ENCODE measurements at regions not wholly inside any gene's neighbourhood (a gene's known extent, or its start where the extent isn't known, plus 50 kb on each side); places are given as distances from the start of the nearest gene placed in this dataset.
"Not testable (repeated sequence)": the region's sequence is repeated elsewhere in the genome, so short reads cannot be mapped to it uniquely, and the experiment has no call there.

DNA sequence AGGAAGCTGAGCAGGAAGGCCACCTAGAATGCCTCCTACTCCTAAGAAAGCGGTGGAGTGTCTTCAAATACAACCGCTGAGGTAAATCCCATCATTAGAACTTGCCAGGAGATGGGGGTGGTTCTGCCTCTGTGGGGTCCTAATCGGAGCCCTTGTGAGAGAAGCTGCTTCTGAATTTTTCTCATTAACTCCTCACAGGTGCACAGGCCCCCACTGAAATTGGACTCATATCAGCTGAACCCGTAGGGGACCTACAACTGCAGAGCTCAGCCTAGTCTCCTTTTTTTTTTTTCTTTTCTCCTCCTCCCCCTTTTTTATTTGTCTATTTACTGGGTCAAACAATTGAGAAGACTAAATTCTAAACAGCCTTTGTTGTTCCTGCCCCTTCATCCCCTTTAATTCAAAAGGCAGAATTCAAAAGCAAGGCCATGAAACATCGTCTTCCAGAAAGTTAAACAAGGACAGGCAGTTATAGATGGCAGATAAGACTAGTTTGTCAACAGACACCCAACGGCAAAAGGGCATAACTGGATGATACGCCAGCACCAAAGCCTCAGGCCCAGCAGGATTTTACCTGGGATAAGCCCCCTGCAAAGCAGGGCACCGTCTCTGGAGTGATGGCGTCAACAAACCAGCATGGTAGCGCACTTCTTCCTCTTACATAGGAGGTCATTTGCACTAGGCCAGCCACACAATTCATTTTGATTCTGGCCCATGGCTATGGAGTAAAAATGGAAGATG, 213.7 kb upstream of the HES1 start:
- DNase-seq (ENCODE audit: low read depth in 2 of 3, low spot score in 2 of 3): no peak

DNA sequence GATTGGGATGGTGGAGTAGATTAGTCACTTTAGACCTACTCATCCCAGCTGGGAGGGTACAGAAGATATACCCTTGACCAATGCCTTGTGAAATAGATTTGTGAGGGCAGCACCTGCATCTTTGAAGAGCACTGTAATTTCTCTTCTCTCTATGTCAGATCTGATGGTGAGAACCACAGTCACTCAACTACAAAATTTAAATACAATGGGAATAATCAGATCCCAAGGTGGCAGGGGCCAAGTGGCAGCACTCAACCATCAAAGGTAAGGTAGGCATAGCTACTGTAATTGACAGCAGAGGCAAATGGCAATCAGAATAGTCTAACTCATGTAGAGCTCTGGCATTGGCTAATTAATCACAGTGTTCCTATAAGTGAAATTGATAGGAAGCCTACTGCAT, 212.0 kb upstream of the HES1 start:
- not testable (repeated sequence) for DNase-seq (ENCODE audit: low read depth in 2 of 3, low spot score in 2 of 3)

DNA sequence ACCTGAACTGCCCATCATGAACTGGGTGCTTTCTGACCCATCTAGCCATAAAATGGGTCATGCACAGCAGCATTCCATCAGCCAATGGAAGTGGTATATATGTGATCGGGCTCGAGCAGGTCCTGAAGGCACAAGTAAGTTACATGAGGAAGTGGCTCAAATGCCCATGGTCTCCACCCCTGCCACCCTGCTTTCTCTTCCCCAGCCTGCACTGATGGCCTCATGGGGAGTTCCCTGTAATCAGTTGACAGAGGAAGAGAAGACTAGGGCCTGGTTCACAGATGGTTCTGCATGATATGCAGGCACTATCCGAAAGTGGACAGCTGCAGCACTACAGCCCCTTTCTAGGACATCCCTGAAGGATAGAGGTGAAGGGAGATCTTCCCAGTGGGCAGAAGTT, 209.9 kb upstream of the HES1 start:
- not testable (repeated sequence) for DNase-seq (ENCODE audit: low read depth in 2 of 3, low spot score in 2 of 3)

DNA sequence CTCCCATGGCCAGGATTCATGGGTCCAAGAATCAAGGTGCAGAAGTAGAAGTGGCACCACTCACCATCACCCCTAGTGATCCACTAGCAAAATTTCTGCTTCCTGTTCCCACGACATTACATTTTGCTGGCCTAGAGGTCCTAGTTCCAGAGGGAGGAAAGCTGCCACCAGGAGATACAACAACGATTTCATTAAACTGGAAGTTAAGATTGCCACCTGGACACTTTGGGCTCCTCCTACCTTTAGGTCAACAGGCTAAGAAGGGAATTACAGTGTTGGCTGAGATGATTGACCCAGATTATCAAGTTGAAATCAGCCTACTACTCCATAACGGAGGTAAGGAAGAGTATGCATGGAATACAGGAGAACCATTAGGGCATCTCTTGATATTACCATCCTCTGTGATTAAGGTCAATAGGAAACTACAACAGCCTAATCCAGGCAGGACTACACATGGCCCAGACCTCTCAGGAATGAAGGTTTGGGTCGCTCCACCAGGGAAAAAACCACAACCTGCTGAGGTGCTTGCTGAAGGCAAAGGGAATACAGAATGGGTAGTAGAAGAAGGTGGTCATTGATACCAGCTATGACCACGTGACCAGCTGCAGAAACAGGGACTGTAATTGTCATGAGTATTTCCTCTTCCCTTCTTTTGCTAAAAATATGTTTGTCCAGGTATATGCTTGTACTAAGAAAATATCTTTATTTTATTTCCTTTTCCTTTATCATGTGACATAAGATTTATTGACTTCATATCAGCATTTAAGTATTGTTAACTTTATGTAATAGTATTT, 208.3 kb upstream of the HES1 start:
- DNase-seq (ENCODE audit: low read depth in 2 of 3, low spot score in 2 of 3): not testable (repeated sequence)

DNA sequence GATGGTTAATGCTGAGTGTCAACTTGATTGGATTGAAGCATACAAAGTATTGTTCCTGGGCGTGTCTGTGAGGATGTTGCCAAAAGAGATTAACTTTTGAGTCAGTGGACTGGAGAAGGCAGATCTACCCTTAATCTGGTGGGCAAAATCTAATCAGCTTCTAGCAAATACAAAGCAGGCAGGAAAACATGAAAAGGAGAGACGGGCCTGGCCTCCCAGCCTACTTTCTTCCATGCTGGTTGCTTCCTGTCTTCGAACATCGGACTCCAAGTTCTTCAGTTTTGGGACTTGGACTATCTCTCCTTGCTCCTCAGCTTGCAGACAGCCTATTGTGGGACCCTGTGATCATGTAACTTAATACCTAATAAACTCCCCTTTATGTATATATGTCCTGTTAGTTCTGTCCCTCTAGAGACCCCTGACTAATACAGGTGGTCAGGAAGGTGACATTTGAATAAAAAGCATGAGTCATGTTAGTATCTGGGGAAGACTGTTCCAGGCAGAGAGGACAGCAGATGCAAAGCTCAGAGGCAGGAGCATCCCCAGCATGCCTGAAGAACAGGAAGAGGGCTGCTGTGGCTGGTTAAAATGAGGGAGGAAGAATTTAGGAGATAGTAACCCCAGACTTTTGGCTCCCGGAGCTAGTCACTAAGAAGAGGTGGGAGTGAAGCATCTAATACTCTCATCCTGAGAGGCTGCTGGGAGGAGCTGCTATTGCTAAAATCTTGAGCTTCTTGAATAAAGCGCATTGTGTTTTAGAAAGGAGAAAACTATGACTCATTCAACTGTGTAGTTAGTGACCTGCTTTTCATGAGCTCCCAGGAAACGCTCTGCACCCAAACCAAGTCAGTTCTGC, 207.4 kb upstream of the HES1 start:
- no peak for DNase-seq (ENCODE audit: low read depth in 2 of 3, low spot score in 2 of 3)

DNA sequence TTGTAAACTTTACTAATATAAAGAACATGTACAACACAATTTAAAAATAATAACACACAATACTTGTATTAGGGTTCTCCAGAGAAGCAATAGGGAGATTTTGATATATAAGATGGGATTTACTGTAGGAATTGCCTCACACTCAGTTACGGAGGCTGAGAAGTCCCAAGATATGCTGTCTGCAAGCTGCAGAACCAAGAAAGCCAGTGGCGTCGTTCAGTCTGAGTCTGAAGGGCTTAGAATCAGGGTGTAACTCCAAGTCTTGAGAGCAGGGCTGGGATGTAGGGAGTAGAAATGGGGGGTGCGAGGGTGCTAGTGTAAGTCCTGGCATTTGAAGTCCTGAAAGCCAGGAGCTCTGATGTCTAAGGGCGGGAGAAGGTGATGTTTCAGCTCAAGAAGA, 206.6 kb upstream of the HES1 start:
- DNase-seq (ENCODE audit: low read depth in 2 of 3, low spot score in 2 of 3): no peak

DNA sequence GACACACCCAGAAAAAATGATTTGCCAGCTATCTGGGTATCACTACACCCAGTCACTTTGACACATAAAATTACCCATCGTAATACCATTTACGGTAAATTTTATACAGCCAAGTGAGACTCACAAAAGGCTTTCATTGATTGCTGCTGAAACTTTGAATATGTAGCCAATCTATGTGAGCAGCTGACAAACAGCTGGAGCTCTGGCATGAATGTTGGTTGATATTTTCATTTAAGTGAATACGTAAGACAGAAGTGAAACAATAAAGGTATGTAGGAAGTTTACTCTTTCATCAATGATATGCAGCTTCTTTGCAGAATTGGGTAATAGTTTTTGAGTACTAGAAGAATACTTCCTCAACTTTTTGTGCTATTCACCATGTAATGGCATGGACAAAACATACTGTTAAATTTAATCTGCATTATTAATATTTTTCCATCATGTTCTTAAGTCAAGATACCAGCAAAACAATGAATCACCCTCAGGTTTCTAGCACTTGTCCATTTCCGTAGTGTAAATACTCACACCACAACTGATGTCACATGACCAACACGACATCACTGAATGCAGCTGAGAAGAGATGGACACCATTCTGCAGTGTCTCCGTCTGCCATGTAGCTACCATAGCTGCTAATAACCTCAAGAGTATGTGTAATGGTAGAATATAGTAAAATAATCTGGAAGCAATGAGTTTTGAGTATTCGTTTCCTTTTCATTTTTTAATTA, 205.9 kb upstream of the HES1 start:
- DNase-seq (ENCODE audit: low read depth in 2 of 3, low spot score in 2 of 3): no peak

DNA sequence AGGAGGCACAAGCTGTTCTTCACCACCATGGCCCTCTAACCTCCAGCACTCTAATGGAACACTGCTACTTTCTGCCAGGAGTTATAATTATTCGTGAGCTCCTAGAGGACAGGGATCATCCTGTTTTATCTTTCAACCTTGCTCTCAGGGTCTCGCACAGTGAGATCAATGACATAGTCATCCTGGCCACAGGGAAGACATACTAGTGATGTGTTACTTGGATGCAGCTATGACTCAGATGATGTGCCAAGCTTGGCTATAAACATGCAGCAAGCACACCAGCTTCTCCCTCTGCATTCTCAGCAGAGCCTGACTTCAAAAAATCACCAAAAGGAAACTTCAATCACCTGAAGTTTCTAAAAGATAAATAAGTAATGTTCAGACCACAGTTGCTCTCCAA, 203.8 kb upstream of the HES1 start:
- no peak for DNase-seq (ENCODE audit: low read depth in 2 of 3, low spot score in 2 of 3)

DNA sequence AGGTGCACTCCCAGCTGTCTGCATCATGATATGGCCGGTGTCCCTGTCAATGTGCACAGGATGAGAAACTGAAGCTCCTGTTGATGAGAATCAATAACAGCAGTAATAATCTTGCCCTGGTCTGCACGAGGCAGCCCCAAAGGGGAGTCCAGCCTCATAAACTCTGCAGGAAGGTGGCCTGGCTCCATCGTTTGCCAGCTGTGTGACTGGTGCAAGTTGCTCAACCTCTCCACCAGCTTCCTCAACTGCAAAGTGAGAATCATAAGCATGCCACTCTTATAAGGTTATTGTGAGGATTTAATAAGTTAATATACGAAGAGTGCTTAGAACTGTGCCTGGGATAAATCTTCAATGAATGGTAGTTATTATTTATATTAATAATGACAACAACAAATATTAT, 203.4 kb upstream of the HES1 start:
- DNase-seq (ENCODE audit: low read depth in 2 of 3, low spot score in 2 of 3): no peak

DNA sequence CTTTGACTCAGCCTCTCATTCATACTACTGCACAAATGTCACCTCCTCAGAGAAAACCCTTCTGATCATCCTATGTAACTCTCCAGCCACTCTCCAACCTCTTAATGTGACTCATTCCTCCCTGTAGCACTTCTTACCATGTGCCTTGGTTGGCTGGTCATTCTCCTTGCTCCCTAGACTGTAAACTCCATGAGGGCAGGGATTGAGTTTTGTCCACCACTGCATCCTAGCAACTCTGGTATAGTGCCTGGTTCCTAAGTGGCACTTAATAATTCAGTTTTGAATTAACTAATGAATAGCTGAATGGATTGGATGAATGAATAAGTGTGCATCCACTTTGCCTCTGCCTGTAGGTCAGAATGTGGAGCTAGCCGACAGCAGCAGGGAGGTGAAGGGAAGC, 202.5 kb upstream of the HES1 start:
- DNase-seq (ENCODE audit: low read depth in 2 of 3, low spot score in 2 of 3): no peak

DNA sequence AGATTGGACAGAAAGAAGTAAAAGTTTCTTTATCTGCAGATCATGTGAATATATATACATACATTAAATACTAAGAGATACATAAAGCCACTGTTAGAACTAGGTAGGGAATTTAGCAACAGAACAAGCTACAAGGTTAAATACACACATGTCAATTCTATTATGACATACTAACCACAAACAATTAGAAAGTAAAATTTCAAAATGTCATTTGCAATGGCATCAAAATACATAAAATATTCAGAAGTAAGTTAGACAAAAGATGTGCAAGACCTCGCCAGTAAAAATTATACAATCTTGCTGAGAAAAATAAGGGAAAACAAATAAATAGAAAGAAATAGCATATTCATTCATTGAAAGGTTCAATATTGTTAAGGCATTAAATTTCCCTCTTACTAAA, 200.0 kb upstream of the HES1 start:
- DNase-seq (ENCODE audit: low read depth in 2 of 3, low spot score in 2 of 3): no peak

DNA sequence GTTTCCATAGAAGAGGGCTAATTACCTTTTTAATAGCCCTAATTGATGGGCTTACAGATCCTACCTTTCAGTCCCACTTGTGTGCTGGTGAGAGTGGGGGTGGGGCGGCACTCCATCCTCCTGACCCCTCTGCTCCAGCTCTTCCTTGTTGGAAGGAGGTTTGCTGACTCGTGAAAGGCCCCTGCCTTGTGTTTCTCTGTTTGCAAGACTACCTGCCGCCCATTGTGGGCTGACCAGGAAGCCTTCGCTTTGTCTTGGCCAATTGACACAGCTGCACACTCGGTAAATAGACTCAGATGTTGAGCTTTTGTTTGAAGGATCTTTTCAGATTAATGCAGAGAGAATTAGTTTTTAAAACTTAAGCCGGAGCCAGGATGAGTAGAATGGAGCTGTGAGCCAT, 197.3 kb upstream of the HES1 start:
- no peak for DNase-seq (ENCODE audit: low read depth in 2 of 3, low spot score in 2 of 3)

DNA sequence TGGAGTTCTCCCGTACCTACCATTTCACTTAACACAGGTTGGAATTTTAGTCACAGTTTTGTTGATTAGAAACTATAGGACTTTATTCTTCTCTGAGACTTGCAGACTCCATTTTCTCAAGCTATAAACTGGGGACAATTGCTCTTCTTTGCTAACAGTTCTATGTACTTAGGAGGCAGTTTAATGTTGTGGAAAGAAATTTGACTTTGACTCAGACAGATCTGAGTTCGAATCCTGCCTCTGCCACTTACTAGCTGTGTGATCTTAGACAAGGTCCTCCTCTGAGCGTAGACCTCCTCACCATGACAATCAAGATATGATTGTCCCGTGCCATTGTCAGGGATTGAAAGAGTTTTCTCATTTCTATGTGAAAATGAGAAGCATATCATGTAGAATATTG, 196.4 kb upstream of the HES1 start:
- DNase-seq (ENCODE audit: low read depth in 2 of 3, low spot score in 2 of 3): no peak

DNA sequence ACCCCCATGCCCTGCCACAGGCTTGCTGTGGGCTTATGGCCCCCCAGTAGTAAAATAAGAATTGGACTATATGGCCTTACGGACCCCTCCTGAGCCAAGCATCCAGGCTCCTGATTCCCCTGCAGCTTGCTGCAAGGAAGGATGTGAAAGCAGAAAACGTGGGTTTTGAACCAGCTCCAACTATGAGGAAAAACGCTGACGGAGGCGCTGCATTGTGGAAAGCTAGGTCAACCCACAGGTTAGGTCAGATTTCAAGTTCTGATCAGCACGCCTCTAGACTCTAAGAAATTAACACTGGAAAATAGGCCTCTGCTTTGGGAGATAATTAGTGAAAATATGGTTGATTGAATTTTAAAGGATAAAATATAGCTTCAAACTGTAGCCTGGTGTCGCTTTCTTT, 195.4 kb upstream of the HES1 start:
- no peak for DNase-seq (ENCODE audit: low read depth in 2 of 3, low spot score in 2 of 3)

DNA sequence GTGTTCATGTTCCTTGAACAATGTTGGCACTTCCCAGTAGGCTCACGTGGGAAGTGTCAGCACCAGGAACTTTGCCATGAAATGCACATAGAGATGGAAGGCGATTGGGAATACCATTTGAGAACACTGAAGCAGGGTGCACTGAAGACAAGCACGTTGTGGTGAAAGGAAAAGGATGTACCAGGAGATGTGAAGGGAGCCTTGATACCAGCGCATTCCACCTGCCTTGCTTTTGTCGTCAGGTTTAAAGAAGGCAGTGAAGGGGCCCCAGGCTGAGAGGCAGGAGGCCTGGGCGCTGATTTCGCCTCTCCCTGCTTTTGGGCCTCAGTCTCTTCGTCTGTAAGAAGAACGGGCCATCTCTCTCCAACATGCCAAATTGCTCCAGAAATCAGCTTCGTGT, 194.5 kb upstream of the HES1 start:
- no peak for DNase-seq (ENCODE audit: low read depth in 2 of 3, low spot score in 2 of 3)

DNA sequence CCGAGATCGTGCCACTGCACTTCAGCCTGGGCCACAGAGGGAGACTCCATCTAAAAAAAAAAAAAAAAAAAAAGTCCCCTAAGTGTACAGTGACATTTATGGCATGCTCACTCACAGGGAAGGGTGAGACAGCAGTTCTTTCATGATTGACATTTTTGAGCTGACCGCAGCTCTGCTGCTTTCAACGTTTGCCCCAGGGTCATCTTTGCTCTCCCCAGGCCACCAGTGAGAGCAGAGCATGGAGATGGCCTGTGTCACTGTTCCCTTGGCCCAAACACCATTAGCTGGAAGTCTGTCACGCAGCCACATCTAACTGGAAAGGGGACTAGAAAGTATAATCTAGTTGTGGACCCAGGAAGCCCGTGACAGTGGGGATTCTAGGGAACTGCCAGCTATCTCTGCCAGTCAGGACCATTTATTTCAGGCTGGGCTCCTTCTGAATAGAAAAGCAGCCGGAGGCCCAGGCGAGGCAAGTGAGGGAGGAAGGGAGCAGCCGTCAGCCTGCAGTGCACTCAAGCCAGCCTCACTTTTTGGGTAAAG, 193.4 kb upstream of the HES1 start:
- no peak for DNase-seq (ENCODE audit: low read depth in 2 of 3, low spot score in 2 of 3)

DNA sequence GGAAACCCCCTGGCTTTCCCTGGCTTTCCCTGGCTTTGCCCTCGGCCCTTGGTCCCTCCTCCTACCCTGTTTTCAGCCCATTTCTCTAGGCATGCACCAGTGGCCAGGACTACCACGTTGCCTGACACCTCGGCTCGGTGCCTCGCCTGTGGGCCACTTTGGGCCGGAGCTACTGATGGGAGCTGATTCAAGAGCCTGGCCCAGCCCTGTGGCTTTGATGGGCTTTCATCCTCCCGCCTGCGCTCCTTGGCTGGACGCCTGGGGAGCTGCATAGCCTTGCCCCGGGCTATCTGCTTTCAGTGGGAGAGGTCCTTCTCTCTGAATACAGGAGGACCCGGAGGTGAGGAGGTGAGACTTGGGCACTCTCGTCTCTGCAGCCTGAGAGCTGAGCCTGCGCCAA, 192.7 kb upstream of the HES1 start:
- no peak for DNase-seq (ENCODE audit: low read depth in 2 of 3, low spot score in 2 of 3)

DNA sequence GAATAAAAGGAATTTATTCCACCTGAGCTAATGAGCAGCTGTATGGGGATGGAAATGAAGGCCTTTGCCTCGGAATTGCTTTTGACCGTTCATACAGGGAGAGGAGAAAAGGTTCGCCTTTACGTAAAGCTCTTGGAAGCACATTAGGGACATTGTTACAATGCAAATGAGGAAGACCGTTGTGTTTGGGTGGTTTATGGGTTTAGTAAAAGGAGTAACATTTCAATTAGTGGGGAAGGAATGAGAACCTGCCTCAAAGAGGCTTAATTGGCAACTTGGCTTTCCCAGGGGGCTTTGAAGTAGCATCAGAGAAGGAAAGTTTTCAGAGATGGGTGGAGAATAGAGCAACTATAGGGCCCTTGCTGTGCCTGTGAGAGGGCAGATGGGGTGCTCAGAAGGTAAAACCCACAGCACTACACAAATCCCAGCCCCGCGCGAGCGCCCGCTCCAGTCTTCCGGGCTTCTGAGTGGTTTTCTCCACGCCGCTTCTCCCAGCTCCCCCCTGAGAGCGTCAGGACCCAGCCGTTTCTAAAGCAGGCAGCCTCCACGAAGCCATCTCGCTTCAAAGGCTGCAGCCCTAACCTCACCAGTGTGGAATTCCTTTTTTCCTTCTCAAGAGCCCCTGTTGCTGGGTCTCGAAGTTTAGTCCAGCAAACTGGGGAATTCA, 192.0 kb upstream of the HES1 start:
- no peak for DNase-seq (ENCODE audit: low read depth in 2 of 3, low spot score in 2 of 3)

DNA sequence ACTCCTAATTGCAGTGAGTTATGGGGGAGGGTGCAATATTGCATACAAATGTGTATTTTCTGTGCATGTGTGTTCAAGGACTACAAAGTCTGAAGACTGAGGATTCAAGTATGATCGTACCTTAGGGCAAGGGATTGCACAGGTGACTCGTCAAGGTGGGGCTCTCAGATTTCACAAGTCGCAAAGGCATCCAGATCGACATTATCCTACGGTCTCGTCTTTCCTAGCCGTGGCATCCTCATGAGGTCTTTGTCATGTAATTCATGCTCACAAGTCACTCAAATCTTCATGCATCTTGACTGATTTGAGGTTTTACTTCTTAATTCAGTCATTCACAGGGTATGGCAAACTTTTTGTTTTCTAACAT, 191.4 kb upstream of the HES1 start:
- DNase-seq (ENCODE audit: low read depth in 2 of 3, low spot score in 2 of 3): no peak

DNA sequence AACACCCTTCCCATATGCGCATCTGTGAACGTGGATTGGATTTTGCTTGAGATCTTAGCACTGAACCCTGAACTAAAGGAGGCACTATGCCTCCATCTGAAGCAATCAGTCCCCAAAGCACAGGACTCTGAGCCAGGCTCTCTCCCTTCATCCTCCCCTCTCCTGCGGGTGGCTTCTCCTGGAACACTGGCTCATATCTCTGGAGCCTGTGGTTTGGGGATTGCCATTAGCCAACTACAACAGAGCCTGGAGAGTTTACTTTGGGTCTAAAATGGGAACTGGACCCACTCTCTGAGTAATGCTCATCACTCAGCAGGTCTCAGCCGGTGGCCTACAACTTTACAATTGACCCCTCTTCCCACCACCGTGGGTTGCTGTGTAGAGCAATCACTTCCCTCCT, 190.8 kb upstream of the HES1 start:
- no peak for DNase-seq (ENCODE audit: low read depth in 2 of 3, low spot score in 2 of 3)
